Activated B cell treated with CpG ODN at 0.5 μM for 24 hours (primary cell): ENCODE measurements at regions not wholly inside any gene's neighbourhood (a gene's known extent, or its start where the extent isn't known, plus 50 kb on each side); places are given as distances from the start of the nearest gene placed in this dataset.
"Not testable (repeated sequence)": the region's sequence is repeated elsewhere in the genome, so short reads cannot be mapped to it uniquely, and the experiment has no call there.

Source experiments
- ATAC-seq: fragments of 200-7000 bp; cut with Tn5 transposase; one replicate; pipeline ENCODE4 v1.10.0; 2021; ENCODE audit warnings: low read depth, mild to moderate bottlenecking, moderate library complexity
- CTCF ChIA-PET: fragments of 350-600 bp; sonication (Branson Sonifier 250); formaldehyde crosslinking; loops from one replicate; lab custom pipeline; 2021; ENCODE audit warnings: antibody characterized with exemption; lab: Charles Lee
- POLR2A ChIA-PET: fragments of 350-600 bp; sonication (Branson Sonifier 250); formaldehyde crosslinking; loops from one replicate; lab custom pipeline; 2021; ENCODE audit warnings: antibody characterized with exemption; lab: Charles Lee
- DNase-seq: peaks from one replicate; pipeline ENCODE4 v3.0.0; 2022
- H3K27ac Mint-ChIP-seq: one replicate; pipeline ENCODE4 v1.8.0; 2020; ENCODE audit warnings: mixed read lengths
- H3K27me3 Mint-ChIP-seq: one replicate; pipeline ENCODE4 v1.8.0; 2021; ENCODE audit warnings: mixed read lengths
- H3K36me3 Mint-ChIP-seq: one replicate; pipeline ENCODE4 v1.8.0; 2021; ENCODE audit warnings: low read depth, mixed read lengths
- H3K4me1 Mint-ChIP-seq: one replicate; pipeline ENCODE4 v1.8.0; 2021; ENCODE audit warnings: mixed read lengths
- H3K4me3 Mint-ChIP-seq: one replicate; pipeline ENCODE4 v1.8.0; 2020; ENCODE audit warnings: mild to moderate bottlenecking, mixed read lengths
- H3K9me3 Mint-ChIP-seq: one replicate; pipeline ENCODE4 v1.8.0; 2020; ENCODE audit warnings: mixed read lengths
- CTCF ChIP-seq: fragments of 200-600 bp; IDR thresholded peaks from one replicate; pipeline ENCODE4 v1.8.0; 2022; ENCODE audit warnings: antibody characterized with exemption, mild to moderate bottlenecking
- intact Hi-C: fragments of 100-400 bp; cut with micrococcal nuclease; formaldehyde crosslinking; loops from one replicate; pipeline ENCODE4 v1.15.1; 2024

- CTCF ChIA-PET = no interaction called here
- Mint-ChIP-seq H3K4me3 (no peak overlapping the region), H3K27me3 (peaks cover 2% of the 10 kb centered on the region), H3K9me3 (no peaks in the 10 kb centered on the region), H3K4me1 (no peaks in the 10 kb centered on the region), H3K27ac (no peak overlapping the region), H3K36me3 (no peaks in the 10 kb centered on the region)
- ATAC-seq (no peak), DNase-seq (no peak)
- POLR2A ChIA-PET = no interaction called here
- TF ChIP-seq CTCF = no peak
- intact Hi-C loops = no loop called here
These were observed 292.1 kb downstream of the ADGRD1 start for GRCh38 chr12:131245564-131246355.

GRCh38 chr12:131247026-131247725, 293.5 kb downstream of the ADGRD1 start:
- H3K36me3 Mint-ChIP-seq, H3K4me1 Mint-ChIP-seq, H3K27me3 Mint-ChIP-seq, H3K9me3 Mint-ChIP-seq, DNase-seq, H3K4me3 Mint-ChIP-seq, CTCF ChIA-PET, ATAC-seq, POLR2A ChIA-PET, intact Hi-C loops, H3K27ac Mint-ChIP-seq: not testable (repeated sequence)

- H3K27ac Mint-ChIP-seq, POLR2A ChIA-PET, ATAC-seq, H3K9me3 Mint-ChIP-seq, intact Hi-C loops, CTCF ChIA-PET, H3K4me1 Mint-ChIP-seq, H3K4me3 Mint-ChIP-seq, DNase-seq, H3K27me3 Mint-ChIP-seq, H3K36me3 Mint-ChIP-seq: not testable (repeated sequence)
These were observed 294.2 kb downstream of the ADGRD1 start for GRCh38 chr12:131247875-131248274.

- Mint-ChIP-seq H3K4me3 (no peak overlapping the region), H3K36me3 (no peaks in the 10 kb centered on the region), H3K27ac (no peak overlapping the region), H3K9me3 (no peaks in the 10 kb centered on the region), H3K27me3 (peaks cover 2% of the 10 kb centered on the region), H3K4me1 (no peaks in the 10 kb centered on the region)
- DNase-seq = no peak
- no peak for ATAC-seq
- intact Hi-C loops = no loop called here
- TF ChIP-seq CTCF = no peak
- ChIA-PET POLR2A (no interaction called here), CTCF (no interaction called here)
These were observed 295.7 kb downstream of the ADGRD1 start for GRCh38 chr12:131249246-131250027.

GRCh38 chr12:131250028-131250950, 296.6 kb downstream of the ADGRD1 start:
- intact Hi-C loops = no loop called here
- DNase-seq = no peak
- H3K4me1 Mint-ChIP-seq = no peaks in the 10 kb centered on the region
- peaks cover 2% of the 10 kb centered on the region for H3K27me3 Mint-ChIP-seq
- no peaks in the 10 kb centered on the region for H3K36me3 Mint-ChIP-seq
- TF ChIP-seq CTCF = no peak
- POLR2A ChIA-PET = no interaction called here
- no peak for ATAC-seq
- no peak overlapping the region for H3K27ac Mint-ChIP-seq
- CTCF ChIA-PET = no interaction called here
- no peak overlapping the region for H3K4me3 Mint-ChIP-seq
- no peaks in the 10 kb centered on the region for H3K9me3 Mint-ChIP-seq
